Neuron (in vitro differentiated cells): ENCODE measurements at regions not wholly inside any gene's neighbourhood (a gene's known extent, or its start where the extent isn't known, plus 50 kb on each side); places are given as distances from the start of the nearest gene placed in this dataset.

Experiments used
- H2AFZ ChIP-seq: one replicate; pipeline ENCODE4 v1.6.1; 2013; ENCODE audit warnings: low read depth, mild to moderate bottlenecking, inconsistent platforms, low read length, moderate library complexity
- H3K27me3 ChIP-seq: one replicate; pipeline ENCODE4 v1.6.1; 2013; ENCODE audit warnings: low read length; ENCODE audit not compliant: insufficient read depth
- H3K36me3 ChIP-seq: one replicate; pipeline ENCODE4 v1.6.1; 2013; ENCODE audit warnings: low read length; ENCODE audit not compliant: insufficient read depth
- H3K4me1 ChIP-seq: one replicate; pipeline ENCODE4 v1.6.1; 2013; ENCODE audit warnings: low read length; ENCODE audit not compliant: insufficient read depth
- H3K4me3 ChIP-seq: 2 replicates; pipeline ENCODE4 v1.5.1; 2013; ENCODE audit warnings: mild to moderate bottlenecking, low read length, moderate library complexity
- H3K9me3 ChIP-seq: one replicate; pipeline ENCODE4 v1.6.1; 2013; ENCODE audit warnings: low read length

GRCh38 chr21:15434163-15434905, 295.4 kb upstream of the USP25 start:
- Histone ChIP-seq H3K9me3 (no peaks in the 10 kb centered on the region), H2AFZ (no peak overlapping the region), H3K36me3 (no peaks in the 10 kb centered on the region), H3K4me1 (peaks cover 17% of the 10 kb centered on the region), H3K4me3 (no peak overlapping the region), H3K27me3 (no peaks in the 10 kb centered on the region)

- Histone ChIP-seq H3K4me1 (peaks cover 19% of the 10 kb centered on the region), H3K9me3 (no peaks in the 10 kb centered on the region), H3K4me3 (no peak overlapping the region), H2AFZ (no peak overlapping the region), H3K27me3 (no peaks in the 10 kb centered on the region), H3K36me3 (no peaks in the 10 kb centered on the region)
Observed at GRCh38 chr21:15436031-15436430, 293.8 kb upstream of the USP25 start.

GRCh38 chr21:15437883-15438282, 291.9 kb upstream of the USP25 start:
- Histone ChIP-seq H3K27me3 (no peaks in the 10 kb centered on the region), H3K36me3 (no peaks in the 10 kb centered on the region), H3K9me3 (no peaks in the 10 kb centered on the region), H3K4me1 (peaks cover 27% of the 10 kb centered on the region), H2AFZ (no peak overlapping the region), H3K4me3 (no peak overlapping the region)

GRCh38 chr21:15439726-15440125, 290.1 kb upstream of the USP25 start:
- Histone ChIP-seq H3K4me3 (no peak overlapping the region), H2AFZ (no peak overlapping the region), H3K4me1 (peaks cover 21% of the 10 kb centered on the region), H3K27me3 (no peaks in the 10 kb centered on the region), H3K36me3 (no peaks in the 10 kb centered on the region), H3K9me3 (no peaks in the 10 kb centered on the region)

GRCh38 chr21:15441060-15441493, 288.7 kb upstream of the USP25 start:
- Histone ChIP-seq H3K4me1 (peaks cover 24% of the 10 kb centered on the region), H3K4me3 (no peak overlapping the region), H3K9me3 (no peaks in the 10 kb centered on the region)

GRCh38 chr21:15441992-15442391, 287.8 kb upstream of the USP25 start:
- Histone ChIP-seq H2AFZ (no peak overlapping the region), H3K36me3 (no peaks in the 10 kb centered on the region), H3K4me3 (no peak overlapping the region), H3K27me3 (no peaks in the 10 kb centered on the region), H3K4me1 (peaks cover 24% of the 10 kb centered on the region), H3K9me3 (no peaks in the 10 kb centered on the region)

More at GRCh38 chr21:15441060-15441493, 288.7 kb upstream of the USP25 start:
- H3K36me3 ChIP-seq, result no peaks in the 10 kb centered on the region
- no peaks in the 10 kb centered on the region for H3K27me3 ChIP-seq
- H2AFZ ChIP-seq, result no peak overlapping the region

GRCh38 chr21:15442743-15443469, 286.9 kb upstream of the USP25 start:
- Histone ChIP-seq H3K27me3 (no peaks in the 10 kb centered on the region), H3K4me3 (no peak overlapping the region), H3K4me1 (peaks cover 24% of the 10 kb centered on the region)

GRCh38 chr21:15443740-15444117, 286.1 kb upstream of the USP25 start:
- Histone ChIP-seq H3K27me3 (no peaks in the 10 kb centered on the region), H3K4me3 (no peak overlapping the region), H3K4me1 (peaks cover 20% of the 10 kb centered on the region), H3K36me3 (no peaks in the 10 kb centered on the region), H2AFZ (no peak overlapping the region), H3K9me3 (no peaks in the 10 kb centered on the region)

More at GRCh38 chr21:15442743-15443469, 286.9 kb upstream of the USP25 start:
- Histone ChIP-seq H3K9me3 (no peaks in the 10 kb centered on the region), H3K36me3 (no peaks in the 10 kb centered on the region), H2AFZ (no peak overlapping the region)

- Histone ChIP-seq H3K27me3 (no peaks in the 10 kb centered on the region), H3K4me1 (peaks cover 19% of the 10 kb centered on the region), H3K36me3 (no peaks in the 10 kb centered on the region), H3K9me3 (no peaks in the 10 kb centered on the region), H3K4me3 (no peak overlapping the region), H2AFZ (no peak overlapping the region)
Observed at GRCh38 chr21:15444118-15444960, 285.4 kb upstream of the USP25 start.

- Histone ChIP-seq H3K4me3 (no peak overlapping the region), H2AFZ (no peak overlapping the region), H3K4me1 (peaks cover 19% of the 10 kb centered on the region), H3K36me3 (no peaks in the 10 kb centered on the region), H3K9me3 (no peaks in the 10 kb centered on the region), H3K27me3 (no peaks in the 10 kb centered on the region)
Observed at GRCh38 chr21:15445327-15445726, 284.5 kb upstream of the USP25 start.

GRCh38 chr21:15446223-15446622, 283.6 kb upstream of the USP25 start:
- H3K4me1 ChIP-seq, result peaks cover 12% of the 10 kb centered on the region
- H3K36me3 ChIP-seq, result no peaks in the 10 kb centered on the region
- peaks cover 2% of the 10 kb centered on the region for H3K9me3 ChIP-seq
- H3K4me3 ChIP-seq, result no peak overlapping the region
- no peaks in the 10 kb centered on the region for H3K27me3 ChIP-seq
- no peak overlapping the region for H2AFZ ChIP-seq

GRCh38 chr21:15449556-15449955, 280.2 kb upstream of the USP25 start:
- H3K4me3 ChIP-seq, result no peak overlapping the region
- peaks cover 4% of the 10 kb centered on the region for H3K9me3 ChIP-seq
- H3K4me1 ChIP-seq, result peaks cover 4% of the 10 kb centered on the region
- no peaks in the 10 kb centered on the region for H3K27me3 ChIP-seq
- H2AFZ ChIP-seq, result no peak overlapping the region
- no peaks in the 10 kb centered on the region for H3K36me3 ChIP-seq

- H3K36me3 ChIP-seq, result no peaks in the 10 kb centered on the region
- no peaks in the 10 kb centered on the region for H3K4me1 ChIP-seq
- no peaks in the 10 kb centered on the region for H3K27me3 ChIP-seq
- H3K4me3 ChIP-seq, result no peak overlapping the region
- peaks cover 4% of the 10 kb centered on the region for H3K9me3 ChIP-seq
- H2AFZ ChIP-seq, result no peak overlapping the region
Observed at GRCh38 chr21:15453261-15453660, 276.5 kb upstream of the USP25 start.
